ENCODE measurements at regions not wholly inside any gene's neighbourhood (a gene's known extent, or its start where the extent isn't known, plus 50 kb on each side); places are given as distances from the start of the nearest gene placed in this dataset.
"Not testable (repeated sequence)": the region's sequence is repeated elsewhere in the genome, so short reads cannot be mapped to it uniquely, and the experiment has no call there.

GRCh38 chr16:60143348-60143705, 1409.2 kb upstream of the GOT2 start:
- CTCF ChIA-PET, result no interaction called here
- no peak for DNase-seq
- no peak for ATAC-seq
- H3K4me1 Mint-ChIP-seq (ENCODE audit: low read depth), result no peaks in the 10 kb centered on the region
- no peak overlapping the region for H3K4me3 Mint-ChIP-seq
- H3K9me3 Mint-ChIP-seq (ENCODE audit: insufficient read depth), result peaks cover 14% of the 10 kb centered on the region
- POLR2A ChIA-PET, result no interaction called here
- no peaks in the 10 kb centered on the region for H3K27me3 Mint-ChIP-seq (ENCODE audit: low read depth)
- no peaks in the 10 kb centered on the region for H3K36me3 Mint-ChIP-seq (ENCODE audit: low read depth)
- no peak overlapping the region for H3K27ac Mint-ChIP-seq

- no peaks in the 10 kb centered on the region for H3K27me3 Mint-ChIP-seq (ENCODE audit: low read depth)
- H3K9me3 Mint-ChIP-seq (ENCODE audit: insufficient read depth), result peaks cover 13% of the 10 kb centered on the region
- ATAC-seq, result no peak
- POLR2A ChIA-PET, result no interaction called here
- no peak overlapping the region for H3K4me3 Mint-ChIP-seq
- H3K27ac Mint-ChIP-seq, result no peak overlapping the region
- DNase-seq, result no peak
- no peaks in the 10 kb centered on the region for H3K36me3 Mint-ChIP-seq (ENCODE audit: low read depth)
- no peaks in the 10 kb centered on the region for H3K4me1 Mint-ChIP-seq (ENCODE audit: low read depth)
- CTCF ChIA-PET, result no interaction called here
Measured at GRCh38 chr16:60142619-60143347, 1408.7 kb upstream of the GOT2 start.

- DNase-seq (no peak), ATAC-seq (no peak)
- ChIA-PET CTCF (no interaction called here), POLR2A (no interaction called here)
- Mint-ChIP-seq H3K9me3 (ENCODE audit: insufficient read depth) (peaks cover 26% of the 10 kb centered on the region), H3K4me3 (no peak overlapping the region), H3K27ac (no peak overlapping the region), H3K4me1 (ENCODE audit: low read depth) (no peaks in the 10 kb centered on the region), H3K27me3 (ENCODE audit: low read depth) (no peaks in the 10 kb centered on the region), H3K36me3 (ENCODE audit: low read depth) (no peaks in the 10 kb centered on the region)
Measured at GRCh38 chr16:60137891-60138290, 1403.8 kb upstream of the GOT2 start.

GRCh38 chr16:60127196-60127595, 1393.1 kb upstream of the GOT2 start:
- POLR2A ChIA-PET, result no interaction called here
- no peaks in the 10 kb centered on the region for H3K4me1 Mint-ChIP-seq (ENCODE audit: low read depth)
- no peak overlapping the region for H3K4me3 Mint-ChIP-seq
- H3K27ac Mint-ChIP-seq, result no peak overlapping the region
- no peaks in the 10 kb centered on the region for H3K36me3 Mint-ChIP-seq (ENCODE audit: low read depth)
- DNase-seq, result no peak
- no peaks in the 10 kb centered on the region for H3K27me3 Mint-ChIP-seq (ENCODE audit: low read depth)
- H3K9me3 Mint-ChIP-seq (ENCODE audit: insufficient read depth), result peaks cover 12% of the 10 kb centered on the region
- ATAC-seq, result no peak
- CTCF ChIA-PET, result no interaction called here

GRCh38 chr16:60126115-60126514, 1392.0 kb upstream of the GOT2 start:
- DNase-seq; H3K36me3 Mint-ChIP-seq (ENCODE audit: low read depth); ATAC-seq; H3K4me1 Mint-ChIP-seq (ENCODE audit: low read depth); CTCF ChIA-PET; H3K27ac Mint-ChIP-seq; POLR2A ChIA-PET; H3K4me3 Mint-ChIP-seq; H3K27me3 Mint-ChIP-seq (ENCODE audit: low read depth): not testable (repeated sequence)
- peaks cover 17% of the 10 kb centered on the region for H3K9me3 Mint-ChIP-seq (ENCODE audit: insufficient read depth)

- Mint-ChIP-seq H3K36me3 (ENCODE audit: low read depth) (no peaks in the 10 kb centered on the region), H3K9me3 (ENCODE audit: insufficient read depth) (peaks cover 25% of the 10 kb centered on the region), H3K4me3 (no peak overlapping the region), H3K4me1 (ENCODE audit: low read depth) (no peaks in the 10 kb centered on the region), H3K27me3 (ENCODE audit: low read depth) (no peaks in the 10 kb centered on the region), H3K27ac (no peak overlapping the region)
- no peak for ATAC-seq
- no peak for DNase-seq
- ChIA-PET POLR2A (no interaction called here), CTCF (no interaction called here)
Measured at GRCh38 chr16:60123392-60124023, 1389.4 kb upstream of the GOT2 start.

- Mint-ChIP-seq H3K27ac (no peak overlapping the region), H3K9me3 (ENCODE audit: insufficient read depth) (peaks cover 24% of the 10 kb centered on the region), H3K36me3 (ENCODE audit: low read depth) (no peaks in the 10 kb centered on the region), H3K4me3 (no peak overlapping the region), H3K27me3 (ENCODE audit: low read depth) (no peaks in the 10 kb centered on the region), H3K4me1 (ENCODE audit: low read depth) (no peaks in the 10 kb centered on the region)
- DNase-seq, result no peak
- POLR2A ChIA-PET, result no interaction called here
- ATAC-seq, result no peak
- CTCF ChIA-PET, result no interaction called here
Measured at GRCh38 chr16:60120586-60120985, 1386.5 kb upstream of the GOT2 start.

- ATAC-seq (no peak), DNase-seq (no peak)
- Mint-ChIP-seq H3K9me3 (ENCODE audit: insufficient read depth) (peaks cover 19% of the 10 kb centered on the region), H3K4me1 (ENCODE audit: low read depth) (peaks cover 4% of the 10 kb centered on the region), H3K27me3 (ENCODE audit: low read depth) (no peaks in the 10 kb centered on the region), H3K4me3 (no peak overlapping the region), H3K27ac (no peak overlapping the region), H3K36me3 (ENCODE audit: low read depth) (no peaks in the 10 kb centered on the region)
- CTCF ChIA-PET, result no interaction called here
- POLR2A ChIA-PET, result no interaction called here
Measured at GRCh38 chr16:60110531-60110930, 1376.4 kb upstream of the GOT2 start.

GRCh38 chr16:60107871-60108270, 1373.8 kb upstream of the GOT2 start:
- H3K4me3 Mint-ChIP-seq, result no peak overlapping the region

GRCh38 chr16:60107437-60107836, 1373.3 kb upstream of the GOT2 start:
- ATAC-seq (no peak), DNase-seq (no peak)
- ChIA-PET CTCF (no interaction called here), POLR2A (no interaction called here)
- no peaks in the 10 kb centered on the region for H3K27me3 Mint-ChIP-seq (ENCODE audit: low read depth)
- H3K27ac Mint-ChIP-seq, result no peak overlapping the region
- no peak overlapping the region for H3K4me3 Mint-ChIP-seq
- H3K9me3 Mint-ChIP-seq (ENCODE audit: insufficient read depth), result peaks cover 19% of the 10 kb centered on the region
- H3K4me1 Mint-ChIP-seq (ENCODE audit: low read depth), result peaks cover 4% of the 10 kb centered on the region
- no peaks in the 10 kb centered on the region for H3K36me3 Mint-ChIP-seq (ENCODE audit: low read depth)

More at GRCh38 chr16:60107871-60108270, 1373.8 kb upstream of the GOT2 start:
- Mint-ChIP-seq H3K9me3 (ENCODE audit: insufficient read depth) (peaks cover 19% of the 10 kb centered on the region), H3K27me3 (ENCODE audit: low read depth) (no peaks in the 10 kb centered on the region), H3K36me3 (ENCODE audit: low read depth) (no peaks in the 10 kb centered on the region), H3K4me1 (ENCODE audit: low read depth) (peaks cover 4% of the 10 kb centered on the region), H3K27ac (no peak overlapping the region)
- DNase-seq (no peak), ATAC-seq (no peak)
- POLR2A ChIA-PET, result no interaction called here
- CTCF ChIA-PET, result no interaction called here

- Mint-ChIP-seq H3K27ac (no peak overlapping the region), H3K4me1 (ENCODE audit: low read depth) (no peaks in the 10 kb centered on the region), H3K4me3 (no peak overlapping the region), H3K9me3 (ENCODE audit: insufficient read depth) (peaks cover 25% of the 10 kb centered on the region), H3K36me3 (ENCODE audit: low read depth) (no peaks in the 10 kb centered on the region), H3K27me3 (ENCODE audit: low read depth) (no peaks in the 10 kb centered on the region)
- DNase-seq (no peak), ATAC-seq (no peak)
- ChIA-PET POLR2A (no interaction called here), CTCF (no interaction called here)
Measured at GRCh38 chr16:60100371-60100770, 1366.3 kb upstream of the GOT2 start.

- Mint-ChIP-seq H3K4me1 (ENCODE audit: low read depth) (no peaks in the 10 kb centered on the region), H3K4me3 (no peak overlapping the region), H3K27me3 (ENCODE audit: low read depth) (no peaks in the 10 kb centered on the region), H3K27ac (no peak overlapping the region), H3K36me3 (ENCODE audit: low read depth) (no peaks in the 10 kb centered on the region), H3K9me3 (ENCODE audit: insufficient read depth) (peaks cover 31% of the 10 kb centered on the region)
- ChIA-PET CTCF (no interaction called here), POLR2A (no interaction called here)
- no peak for DNase-seq
- ATAC-seq, result no peak
Measured at GRCh38 chr16:60091529-60091928, 1357.4 kb upstream of the GOT2 start.

GRCh38 chr16:60091071-60091470, 1357.0 kb upstream of the GOT2 start:
- ATAC-seq (no peak), DNase-seq (no peak)
- H3K4me1 Mint-ChIP-seq (ENCODE audit: low read depth), result no peaks in the 10 kb centered on the region
- POLR2A ChIA-PET, result no interaction called here
- no peaks in the 10 kb centered on the region for H3K27me3 Mint-ChIP-seq (ENCODE audit: low read depth)
- peaks cover 30% of the 10 kb centered on the region for H3K9me3 Mint-ChIP-seq (ENCODE audit: insufficient read depth)
- H3K36me3 Mint-ChIP-seq (ENCODE audit: low read depth), result no peaks in the 10 kb centered on the region
- H3K27ac Mint-ChIP-seq, result no peak overlapping the region
- no peak overlapping the region for H3K4me3 Mint-ChIP-seq
- CTCF ChIA-PET, result no interaction called here
